Liver (tissue), 8 donors: ENCODE measurements at regions not wholly inside any gene's neighbourhood (a gene's known extent, or its start where the extent isn't known, plus 50 kb on each side); places are given as distances from the start of the nearest gene placed in this dataset.

Experiments
- DNase-seq: peaks from one replicate; pipeline ENCODE4 v3.0.0-alpha.2; 2017; ENCODE audit warnings: low spot score
- H3K27ac ChIP-seq, 2 donors: one replicate each; pipeline ENCODE4 v1.7.0; 2013; ENCODE audit warnings: inconsistent platforms in 2 of 2, low read length in 2 of 2, control low read depth in 1 of 2, low read depth in 1 of 2, mild to moderate bottlenecking in 1 of 2
- H3K27me3 ChIP-seq, 4 donors: one replicate each; pipeline versions ENCODE4 v1.6.1 to v1.7.0; 2013; ENCODE audit warnings: low read length in 3 of 4, inconsistent platforms in 1 of 4, mild to moderate bottlenecking in 1 of 4, moderate library complexity in 1 of 4; ENCODE audit not compliant: control insufficient read depth in 4 of 4, insufficient read depth in 4 of 4
- H3K36me3 ChIP-seq, 4 donors: one replicate each; pipeline versions ENCODE4 v1.6.1 to v1.7.0; 2013; ENCODE audit warnings: low read length in 3 of 4, mild to moderate bottlenecking in 3 of 4, low read depth in 1 of 4, moderate library complexity in 1 of 4; ENCODE audit not compliant: control insufficient read depth in 4 of 4, insufficient read depth in 3 of 4
- H3K4me1 ChIP-seq, 4 donors: one replicate each; pipeline versions ENCODE4 v1.6.1 to v1.7.0; 2013; ENCODE audit warnings: low read length in 3 of 4, mild to moderate bottlenecking in 3 of 4, moderate library complexity in 1 of 4; ENCODE audit not compliant: control insufficient read depth in 4 of 4, insufficient read depth in 4 of 4
- H3K4me3 ChIP-seq, 3 donors: one replicate each; pipeline versions ENCODE4 v1.6.1 to v1.7.0; 2013; ENCODE audit warnings: low read length in 3 of 3, control low read depth in 1 of 3, low read depth in 1 of 3, mild to moderate bottlenecking in 1 of 3
- H3K9ac ChIP-seq, 2 donors: one replicate each; pipeline ENCODE4 v1.7.0; 2013; ENCODE audit warnings: low read length in 2 of 2, mild to moderate bottlenecking in 2 of 2, moderate library complexity in 2 of 2, control low read depth in 1 of 2, low read depth in 1 of 2
- H3K9me3 ChIP-seq, 4 donors: one replicate each; pipeline versions ENCODE4 v1.6.1 to v1.7.0; 2013; ENCODE audit warnings: low read length in 3 of 4; ENCODE audit not compliant: control insufficient read depth in 4 of 4
- CTCF ChIP-seq: fragments of 150-350 bp; IDR thresholded peaks from 2 replicates; pipeline ENCODE4 v1.5.1; 2017; ENCODE audit warnings: improper control_type of control experiment, low read depth, low read length; ENCODE audit not compliant: missing input control
- EGR1 ChIP-seq, 2 donors: IDR thresholded peaks; 2 replicates each; pipeline ENCODE4 v1.6.1; 2016 to 2018; ENCODE audit warnings: antibody characterized with exemption in 2 of 2, low read depth in 2 of 2
- HNF4A ChIP-seq, 2 donors: conservative IDR thresholded peaks; 2 replicates each; pipeline ENCODE4 v1.6.1; 2016; ENCODE audit warnings: antibody characterized with exemption in 2 of 2, mild to moderate bottlenecking in 2 of 2
- MAX ChIP-seq: IDR thresholded peaks from 2 replicates; pipeline ENCODE4 v1.6.1; 2016; ENCODE audit warnings: antibody characterized with exemption
- RAD21 ChIP-seq, 2 donors: IDR thresholded peaks; 2 replicates each; pipeline ENCODE4 v1.6.1; 2016; ENCODE audit warnings: antibody characterized with exemption in 2 of 2, mild to moderate bottlenecking in 2 of 2
- REST ChIP-seq: IDR thresholded peaks from 2 replicates; pipeline ENCODE4 v1.6.1; 2016; ENCODE audit warnings: antibody characterized with exemption, mild to moderate bottlenecking
- RXRA ChIP-seq, 2 donors: IDR thresholded peaks; 2 replicates each; pipeline ENCODE4 v1.6.1; 2017 to 2018; ENCODE audit warnings: antibody characterized with exemption in 2 of 2, mild to moderate bottlenecking in 1 of 2
- SP1 ChIP-seq: IDR thresholded peaks from 2 replicates; pipeline ENCODE4 v1.6.1; 2018; ENCODE audit warnings: antibody characterized with exemption, mild to moderate bottlenecking
- WGBS: extraction: QIAGEN DNeasy Blood & Tissue Kit; methylation state at CpG from one replicate; pipeline ENCODE4 v1.1.7; 2013; 5-methylcytosine and 5-hydroxymethylcytosine counted together
- donor health status: healthy.
- donor health status: healthy.
- donor health status: healthy.
- donor health status: healthy.
- donor health status: healthy.

- H3K36me3 ChIP-seq = no peaks in the 10 kb centered on the region
- H3K27me3 ChIP-seq = no peaks in the 10 kb centered on the region
- no peak for DNase-seq
- WGBS = 66% methylated on average over 10 of the region's 10 CpGs
- H3K9me3 ChIP-seq = no peaks in the 10 kb centered on the region
- no peak overlapping the region for H3K4me3 ChIP-seq
- H3K27ac ChIP-seq = no peak overlapping the region
- TF ChIP-seq SP1 (no peak), MAX (no peak), RAD21 (IDR thresholded peaks at IDR 0.05) (no peak), EGR1 (IDR thresholded peaks at IDR 0.05; ENCODE audit: low read depth in 2 of 2) (no peak), CTCF (no peak)
- no peak overlapping the region for H3K9ac ChIP-seq
- peaks cover 0 to 13% (median 0%) of the 10 kb centered on the region in 4 donors for H3K4me1 ChIP-seq
Measured at GRCh38 chr4:173698557-173699262, 168.7 kb upstream of the HAND2 start.

GRCh38 chr4:173697840-173698239 is 167.8 kb upstream of the HAND2 start:
- DNase-seq = no peak
- 84% methylated on average over 4 of the region's 4 CpGs for WGBS
- H3K27ac ChIP-seq = no peak overlapping the region
- no peak overlapping the region for H3K9ac ChIP-seq
- H3K27me3 ChIP-seq = no peaks in the 10 kb centered on the region
- H3K36me3 ChIP-seq = no peaks in the 10 kb centered on the region
- peaks cover 0 to 13% (median 0%) of the 10 kb centered on the region in 4 donors for H3K4me1 ChIP-seq
- no peaks in the 10 kb centered on the region for H3K9me3 ChIP-seq
- TF ChIP-seq RAD21 (IDR thresholded peaks at IDR 0.05) (no peak), MAX (no peak), RXRA (IDR thresholded peaks at IDR 0.05) (no peak), SP1 (no peak), REST (no peak)
- H3K4me3 ChIP-seq = no peak overlapping the region

- H3K4me1 ChIP-seq = peaks cover 0 to 13% (median 0%) of the 10 kb centered on the region in 4 donors
- no peaks in the 10 kb centered on the region for H3K27me3 ChIP-seq
- no peaks in the 10 kb centered on the region for H3K9me3 ChIP-seq
- H3K36me3 ChIP-seq = no peaks in the 10 kb centered on the region
- no peak overlapping the region for H3K4me3 ChIP-seq
- TF ChIP-seq REST (no peak), HNF4A (conservative IDR thresholded peaks at IDR 0.05) (peak; percentile 12 to 42)
- WGBS = 58% methylated on average over 1 of the region's 1 CpG
- H3K9ac ChIP-seq = no peak overlapping the region
- no peak overlapping the region for H3K27ac ChIP-seq
- DNase-seq = no peak
Measured at GRCh38 chr4:173696551-173696950, 166.5 kb upstream of the HAND2 start.
